Stimulated activated CD4-positive, alpha-beta T cell treated with anti-CD3 and anti-CD28 coated beads, TNF-alpha, amount 100 ng/mL, for 48 hours (primary cell): ENCODE measurements at regions not wholly inside any gene's neighbourhood (a gene's known extent, or its start where the extent isn't known, plus 50 kb on each side); places are given as distances from the start of the nearest gene placed in this dataset.

Experiments
- DNase-seq, 3 donors: peaks; one replicate each; pipeline ENCODE4 v3.0.0-alpha.2; 2020; ENCODE audit warnings: low read depth in 3 of 3

GRCh38 chr3:111311709-111312235 is 230.2 kb upstream of the CD96 start:
- DNase-seq = no peak

DNA sequence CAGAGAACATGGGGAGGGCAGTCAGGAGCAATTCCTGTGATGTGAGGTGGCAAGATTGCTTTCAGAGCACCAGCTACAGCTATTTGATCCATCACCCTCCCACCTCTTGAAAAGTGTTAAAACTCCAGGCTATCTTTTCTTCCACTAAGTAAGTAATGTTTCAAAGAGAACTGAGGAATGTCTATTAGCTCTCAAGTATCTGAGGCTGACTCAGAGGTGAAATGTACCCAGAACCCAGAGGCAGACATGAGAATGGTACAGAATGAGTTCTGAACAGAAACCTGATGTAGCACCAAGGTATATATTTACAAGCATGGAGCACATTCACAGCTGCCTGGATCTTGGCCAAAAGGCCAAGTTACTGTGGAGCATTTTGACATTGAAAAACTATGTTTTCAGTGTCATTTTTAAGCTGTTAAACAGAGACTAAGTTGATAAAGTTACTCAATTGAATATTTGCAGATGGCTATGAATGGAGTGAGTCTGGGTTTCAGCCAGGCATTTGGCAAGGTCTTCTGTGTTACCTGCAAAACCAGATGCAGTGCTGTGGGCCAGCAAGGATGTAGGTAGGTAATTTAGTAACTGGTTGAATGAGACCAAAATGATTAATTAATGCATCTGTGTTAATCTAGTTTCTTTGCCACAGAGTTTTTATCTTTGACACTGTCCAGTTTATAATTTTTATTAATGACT is 227.7 kb upstream of the CD96 start:
- DNase-seq = no peak

DNA sequence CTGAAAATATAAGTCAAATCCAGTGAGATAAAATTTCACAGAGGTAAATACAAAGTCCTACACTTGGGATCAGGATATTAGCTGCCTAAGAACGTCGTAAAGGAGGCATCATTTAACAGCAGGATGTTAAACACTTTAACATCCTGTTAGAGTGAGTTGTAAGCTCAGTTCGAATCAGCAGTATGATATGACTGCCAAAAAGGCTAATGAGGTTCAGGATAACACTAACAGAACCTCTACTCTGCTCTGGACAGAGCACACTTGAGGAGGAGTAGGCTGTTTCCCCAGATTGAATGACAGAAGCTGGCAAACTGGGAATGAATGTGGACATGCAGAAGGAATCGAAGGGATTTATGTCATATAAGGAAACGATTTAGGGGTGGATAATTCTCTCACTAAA is 227.1 kb upstream of the CD96 start:
- no peak for DNase-seq

GRCh38 chr3:111315930-111316587 is 225.9 kb upstream of the CD96 start:
- DNase-seq = no peak

- DNase-seq = no peak
Observed at GRCh38 chr3:111318289-111318688, 223.7 kb upstream of the CD96 start.

GRCh38 chr3:111319598-111319997 is 222.4 kb upstream of the CD96 start:
- DNase-seq = no peak

GRCh38 chr3:111321786-111322185 is 220.2 kb upstream of the CD96 start:
- no peak for DNase-seq

GRCh38 chr3:111323019-111323418 is 219.0 kb upstream of the CD96 start:
- no peak for DNase-seq

GRCh38 chr3:111324151-111324550 is 217.8 kb upstream of the CD96 start:
- no peak for DNase-seq

- no peak for DNase-seq
Observed at GRCh38 chr3:111324645-111325044, 217.4 kb upstream of the CD96 start.

DNA sequence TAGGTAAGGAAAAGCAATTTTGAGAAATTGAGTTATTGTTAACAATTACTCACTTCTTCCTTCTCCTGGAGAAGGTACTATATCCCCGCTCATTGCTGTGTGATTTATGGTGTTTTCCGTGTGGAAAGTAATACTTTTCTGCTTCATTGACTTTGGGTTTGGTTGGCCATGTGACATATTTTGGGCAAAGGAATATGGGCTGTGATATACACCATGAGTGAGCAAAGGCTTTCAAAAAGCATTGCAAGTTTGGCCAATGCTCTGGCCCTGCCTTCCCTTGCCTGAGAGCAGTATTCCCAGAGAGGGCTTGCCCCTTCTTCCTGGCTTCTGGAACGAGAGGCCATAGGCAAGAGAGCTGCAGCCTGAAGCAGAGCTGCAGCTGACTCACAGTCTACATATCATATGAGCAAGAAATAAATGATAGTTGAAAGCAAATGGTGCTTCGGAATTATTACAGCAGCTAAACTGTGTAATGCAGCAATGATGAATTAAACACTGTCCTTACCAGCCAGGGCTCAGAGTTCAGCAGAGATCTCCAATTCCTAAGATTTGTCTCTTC is 216.8 kb upstream of the CD96 start:
- no peak for DNase-seq

GRCh38 chr3:111326144-111326995 is 215.6 kb upstream of the CD96 start:
- no peak for DNase-seq

DNA sequence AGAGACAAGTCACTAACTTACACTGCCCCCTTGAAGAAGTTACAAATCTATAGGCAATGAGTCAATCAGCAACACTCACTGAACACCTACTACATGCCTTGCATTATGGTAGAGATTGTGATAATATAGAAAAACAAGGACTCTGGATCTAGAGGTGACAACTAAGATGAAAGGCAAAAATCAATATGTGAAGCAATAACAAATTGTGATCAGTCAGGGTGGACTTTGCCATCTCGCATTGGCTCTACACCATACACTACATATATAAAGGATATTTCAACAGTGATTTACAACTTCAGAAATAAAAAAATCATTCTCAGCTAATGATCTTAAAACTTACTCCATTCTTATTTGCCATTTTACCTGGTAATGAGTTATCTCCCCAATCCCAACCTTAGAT is 210.7 kb upstream of the CD96 start:
- no peak for DNase-seq

DNA sequence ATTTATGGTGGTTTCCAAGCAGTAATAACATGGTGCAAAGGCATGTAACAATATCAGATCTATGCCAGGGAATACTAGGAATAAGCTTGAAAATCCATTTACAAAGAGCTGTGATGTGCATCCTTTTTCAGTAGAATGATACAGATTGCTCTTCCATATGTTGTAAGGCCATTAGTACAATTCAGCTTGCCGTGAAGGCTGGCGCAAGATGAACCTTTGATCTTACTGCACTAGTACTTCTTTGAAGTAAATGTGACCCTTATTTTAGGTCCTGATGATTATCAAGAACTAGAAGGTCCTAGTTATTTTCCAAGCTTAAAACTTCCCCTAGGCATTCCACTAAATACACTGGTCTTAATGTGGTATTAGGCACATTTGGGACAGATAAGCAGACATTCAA is 210.1 kb upstream of the CD96 start:
- DNase-seq = no peak

- no peak for DNase-seq
Observed at GRCh38 chr3:111332488-111333080, 209.4 kb upstream of the CD96 start.

- DNase-seq = no peak
Observed at GRCh38 chr3:111333642-111334041, 208.4 kb upstream of the CD96 start.

DNA sequence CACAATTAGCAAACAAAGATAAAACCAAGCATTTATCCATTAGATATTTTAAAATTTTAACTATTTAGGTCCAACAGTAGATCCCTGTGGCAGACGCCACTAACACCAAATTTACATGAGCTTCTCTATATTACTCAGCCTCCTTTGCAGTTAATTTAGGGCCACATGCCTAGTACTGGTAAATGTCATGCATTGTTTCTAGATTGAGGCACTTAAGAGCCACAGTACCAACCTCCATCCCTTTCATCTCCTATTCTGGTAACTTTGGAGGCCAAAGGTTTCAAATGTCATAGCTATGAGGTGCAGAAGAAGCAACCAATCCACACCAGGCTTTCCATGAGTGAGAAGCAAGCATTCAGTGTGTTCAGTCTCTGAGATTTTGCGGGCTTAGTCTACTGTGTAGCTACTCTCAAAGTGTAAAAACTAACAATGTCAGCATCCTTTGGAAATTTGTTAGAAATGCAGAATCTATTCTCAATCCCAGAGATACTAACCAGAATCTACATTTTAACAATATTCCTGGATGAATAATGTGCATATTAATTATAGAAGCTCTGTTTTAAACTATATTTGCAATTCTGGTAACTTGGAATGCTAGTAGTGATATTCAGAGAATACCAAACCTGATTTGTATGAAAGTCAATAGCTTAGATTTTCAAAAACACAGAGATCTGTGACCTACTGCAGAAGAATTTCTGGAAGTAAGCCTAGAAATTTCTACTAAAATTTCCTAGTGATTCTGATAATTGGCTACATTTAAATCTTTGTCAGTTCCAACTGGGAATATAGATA is 206.3 kb upstream of the CD96 start:
- no peak for DNase-seq

DNA sequence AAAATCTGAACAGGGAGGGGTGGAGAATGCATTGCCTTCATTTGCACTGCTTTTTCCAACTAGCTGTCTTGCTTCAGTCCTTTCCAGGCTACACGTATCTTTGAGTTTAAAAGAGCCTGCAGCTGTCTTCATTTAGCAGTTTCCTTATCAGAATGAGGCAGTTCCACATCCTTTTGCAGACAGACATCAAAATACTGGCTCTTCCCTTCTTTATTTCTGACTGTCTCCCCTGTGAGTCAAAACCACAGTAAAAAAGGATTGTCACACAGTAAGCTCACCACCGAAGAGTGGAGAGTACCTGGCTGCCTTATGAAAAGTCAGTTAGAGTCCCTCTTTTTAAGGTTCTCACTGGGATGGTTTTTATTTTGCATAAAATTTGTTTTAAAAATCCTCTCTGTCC is 205.5 kb upstream of the CD96 start:
- no peak for DNase-seq

DNA sequence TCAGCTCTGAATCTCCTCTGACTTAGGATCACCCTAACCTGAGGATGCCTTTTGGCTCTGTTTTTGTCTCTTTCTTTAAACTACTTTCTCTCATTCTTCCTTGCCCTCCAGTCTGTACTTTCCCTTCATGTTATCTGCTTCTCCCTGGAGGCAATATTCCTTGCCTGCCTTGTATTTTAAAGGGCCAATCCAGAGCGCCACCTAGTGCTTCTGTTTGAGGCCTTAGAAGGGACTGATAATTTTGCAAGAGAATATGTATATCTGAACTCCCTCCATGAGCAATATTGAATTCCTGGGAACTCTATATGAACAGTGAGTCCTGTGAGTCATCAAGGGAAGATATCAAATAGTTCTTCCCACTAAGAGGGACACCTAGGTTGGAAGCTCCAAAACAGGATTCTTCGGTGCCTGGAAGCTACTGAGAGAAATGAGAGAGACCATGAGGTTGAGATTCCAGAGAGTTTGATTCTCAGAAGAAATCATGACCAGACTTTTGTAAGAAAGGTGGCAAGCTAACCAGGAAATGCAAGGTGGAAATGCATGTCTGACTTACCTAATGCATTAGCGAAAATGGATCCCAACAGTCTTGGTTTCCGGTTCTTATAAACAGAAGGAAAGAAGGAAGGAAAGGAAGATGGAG is 203.8 kb upstream of the CD96 start:
- DNase-seq = peak in 2 of 3 donors; percentile 13 to 24

DNA sequence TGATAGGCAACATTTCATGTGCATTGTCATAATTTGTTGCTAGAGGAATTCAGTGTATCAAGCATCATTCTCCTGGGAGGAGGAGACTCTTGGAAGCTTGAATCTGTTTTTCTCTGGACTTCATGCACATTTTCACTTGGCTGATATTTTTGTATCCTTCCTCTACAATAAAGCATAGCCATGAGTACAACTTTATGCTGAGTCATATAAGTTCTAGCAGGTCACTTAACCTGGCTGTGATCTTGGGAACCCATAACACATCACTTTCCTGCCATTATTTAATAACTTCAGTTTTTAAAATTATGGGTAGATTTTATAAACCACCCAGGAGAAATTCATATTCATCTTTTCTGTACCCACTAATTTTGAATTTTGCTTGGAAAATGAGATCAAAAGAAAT is 203.0 kb upstream of the CD96 start:
- DNase-seq = no peak

DNA sequence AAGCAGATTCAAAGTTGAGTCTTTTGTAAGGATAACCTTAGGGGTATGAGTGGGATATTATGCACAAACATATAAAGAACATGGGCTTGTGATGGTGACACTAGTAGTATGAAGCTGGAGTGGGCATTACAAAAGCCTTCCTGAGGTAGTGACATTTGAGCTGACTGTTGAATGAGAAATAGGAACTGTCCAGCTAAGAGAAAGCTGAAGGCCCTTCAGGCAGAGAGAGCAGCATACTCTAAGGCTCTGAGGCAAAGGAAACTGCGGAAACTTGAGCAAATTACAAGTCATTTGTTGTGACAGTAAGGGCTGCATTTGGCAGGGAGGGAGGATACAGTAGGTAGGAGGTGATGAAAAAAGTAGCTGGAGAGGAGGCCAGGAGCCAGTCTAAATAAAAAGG is 190.7 kb upstream of the CD96 start:
- DNase-seq = no peak
